Parathyroid adenoma (tissue), 2 donors: ENCODE measurements at regions not wholly inside any gene's neighbourhood (a gene's known extent, or its start where the extent isn't known, plus 50 kb on each side); places are given as distances from the start of the nearest gene placed in this dataset.

ENCODE experiments used
- H2AFZ ChIP-seq: fragments of 300-600 bp; sonication (generic); one replicate; pipeline ENCODE4 v1.7.0; 2017; ENCODE audit warnings: antibody characterized with exemption, mild to moderate bottlenecking
- H3K27ac ChIP-seq: fragments of 300-600 bp; sonication (generic); one replicate; pipeline ENCODE4 v1.7.0; 2017
- H3K27me3 ChIP-seq: fragments of 300-600 bp; sonication (generic); one replicate; pipeline ENCODE4 v1.7.0; 2017; ENCODE audit warnings: low read length; ENCODE audit not compliant: control insufficient read depth, insufficient read depth
- H3K36me3 ChIP-seq: fragments of 300-600 bp; sonication (generic); one replicate; pipeline ENCODE4 v1.7.0; 2017; ENCODE audit warnings: low read length; ENCODE audit not compliant: control insufficient read depth, insufficient read depth
- H3K4me1 ChIP-seq: fragments of 300-600 bp; sonication (generic); one replicate; pipeline ENCODE4 v1.7.0; 2017; ENCODE audit warnings: control low read depth
- H3K4me2 ChIP-seq: fragments of 300-600 bp; sonication (generic); one replicate; pipeline ENCODE4 v1.7.0; 2017; ENCODE audit warnings: low read length
- H3K4me3 ChIP-seq: fragments of 300-600 bp; sonication (generic); one replicate; pipeline ENCODE4 v1.7.0; 2017; ENCODE audit warnings: low read depth, low read length
- H3K79me2 ChIP-seq: fragments of 300-600 bp; sonication (generic); one replicate; pipeline ENCODE4 v1.7.0; 2017; ENCODE audit warnings: control low read depth
- H3K9ac ChIP-seq: fragments of 300-600 bp; sonication (generic); one replicate; pipeline ENCODE4 v1.7.0; 2017; ENCODE audit warnings: mild to moderate bottlenecking
- H3K9me3 ChIP-seq: fragments of 300-600 bp; sonication (generic); one replicate; pipeline ENCODE4 v1.7.0; 2017; ENCODE audit warnings: low read length; ENCODE audit not compliant: control insufficient read depth
- CTCF ChIP-seq: fragments of 300-600 bp; sonication (generic); IDR thresholded peaks from one replicate; pipeline ENCODE4 v1.7.0; 2017; ENCODE audit warnings: antibody characterized with exemption, mild to moderate bottlenecking
- donor health status: primary hyperparathyroidism.

- no peak for TF ChIP-seq CTCF
- H3K36me3 ChIP-seq: no peaks in the 10 kb centered on the region
- no peaks in the 10 kb centered on the region for H3K79me2 ChIP-seq
These were observed 59.0 kb upstream of the BTG3 start for GRCh38 chr21:17671733-17672132.

GRCh38 chr21:17668479-17669140 lies 55.9 kb upstream of the BTG3 start:
- TF ChIP-seq CTCF: no peak
- Histone ChIP-seq H3K4me2 (no peak overlapping the region), H3K36me3 (no peaks in the 10 kb centered on the region), H3K27me3 (no peaks in the 10 kb centered on the region), H3K9ac (no peak overlapping the region), H3K9me3 (no peaks in the 10 kb centered on the region), H3K4me3 (no peak overlapping the region), H2AFZ (no peak overlapping the region), H3K27ac (no peak overlapping the region), H3K4me1 (no peaks in the 10 kb centered on the region), H3K79me2 (no peaks in the 10 kb centered on the region)

More at GRCh38 chr21:17671733-17672132, 59.0 kb upstream of the BTG3 start:
- no peak overlapping the region for H3K27ac ChIP-seq
- H2AFZ ChIP-seq: no peak overlapping the region
- no peaks in the 10 kb centered on the region for H3K9me3 ChIP-seq
- H3K4me1 ChIP-seq: no peaks in the 10 kb centered on the region
- H3K27me3 ChIP-seq: no peaks in the 10 kb centered on the region
- H3K9ac ChIP-seq: no peak overlapping the region
- H3K4me2 ChIP-seq: no peak overlapping the region
- no peak overlapping the region for H3K4me3 ChIP-seq

GRCh38 chr21:17667256-17667655 lies 54.6 kb upstream of the BTG3 start:
- no peak overlapping the region for H3K4me3 ChIP-seq

More at GRCh38 chr21:17667256-17667655, 54.6 kb upstream of the BTG3 start:
- Histone ChIP-seq H2AFZ (no peak overlapping the region), H3K79me2 (no peaks in the 10 kb centered on the region), H3K9ac (no peak overlapping the region), H3K36me3 (no peaks in the 10 kb centered on the region), H3K27ac (no peak overlapping the region), H3K9me3 (no peaks in the 10 kb centered on the region), H3K27me3 (no peaks in the 10 kb centered on the region), H3K4me2 (no peak overlapping the region), H3K4me1 (no peaks in the 10 kb centered on the region)
- TF ChIP-seq CTCF: no peak
